HG03039 (cell line): ENCODE measurements at regions not wholly inside any gene's neighbourhood (a gene's known extent, or its start where the extent isn't known, plus 50 kb on each side); places are given as distances from the start of the nearest gene placed in this dataset.
"Not testable (repeated sequence)": the region's sequence is repeated elsewhere in the genome, so short reads cannot be mapped to it uniquely, and the experiment has no call there.

Experiments
- ATAC-seq: cut with Tn5 transposase; IDR thresholded peaks from one replicate; pipeline ENCODE4 v1.9.1; 2021; ENCODE audit warnings: mild to moderate bottlenecking, moderate library complexity; ENCODE audit not compliant: unreplicated experiment

GRCh38 chr12:75742048-75742447 is 230.6 kb upstream of the KRR1 start:
- ATAC-seq, result no peak

DNA sequence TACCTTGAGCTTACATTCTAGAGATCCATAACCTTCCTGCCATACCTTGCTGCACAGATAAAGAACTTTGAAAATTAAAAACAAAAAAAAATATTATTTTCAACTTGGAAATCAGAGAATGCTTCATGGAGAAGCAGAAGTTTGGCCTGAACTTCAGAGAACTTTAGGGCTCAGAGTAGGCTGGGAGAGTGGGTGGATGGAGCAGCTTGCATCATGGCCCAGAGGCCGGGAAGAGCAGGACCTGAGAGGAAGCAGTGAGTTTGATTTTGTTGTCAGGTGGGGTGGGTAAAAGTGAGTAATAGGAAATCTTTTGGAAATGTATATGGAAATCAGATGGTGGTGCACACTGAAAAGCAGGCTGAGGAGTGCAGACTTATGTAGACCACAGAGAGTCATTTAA is 228.5 kb upstream of the KRR1 start:
- ATAC-seq, result no peak

DNA sequence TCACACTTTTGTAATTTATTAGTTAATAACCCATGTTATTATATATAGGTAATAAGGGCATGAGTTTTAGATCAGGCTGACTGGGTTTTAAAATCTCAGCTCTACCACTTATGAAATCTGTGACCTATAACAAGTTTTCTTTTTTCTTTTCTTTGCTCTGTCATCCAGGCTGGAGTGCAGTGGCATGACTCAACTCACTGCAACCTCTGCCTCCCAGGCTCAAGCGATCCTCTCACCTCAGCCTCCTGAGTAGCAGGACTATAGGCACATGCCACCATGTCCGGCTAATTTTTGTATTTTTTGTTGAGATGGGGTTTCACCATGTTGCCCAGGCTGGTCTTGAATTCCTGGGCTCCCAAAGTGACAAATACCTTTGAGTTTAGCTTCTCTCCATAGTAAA is 227.7 kb upstream of the KRR1 start:
- not testable (repeated sequence) for ATAC-seq

DNA sequence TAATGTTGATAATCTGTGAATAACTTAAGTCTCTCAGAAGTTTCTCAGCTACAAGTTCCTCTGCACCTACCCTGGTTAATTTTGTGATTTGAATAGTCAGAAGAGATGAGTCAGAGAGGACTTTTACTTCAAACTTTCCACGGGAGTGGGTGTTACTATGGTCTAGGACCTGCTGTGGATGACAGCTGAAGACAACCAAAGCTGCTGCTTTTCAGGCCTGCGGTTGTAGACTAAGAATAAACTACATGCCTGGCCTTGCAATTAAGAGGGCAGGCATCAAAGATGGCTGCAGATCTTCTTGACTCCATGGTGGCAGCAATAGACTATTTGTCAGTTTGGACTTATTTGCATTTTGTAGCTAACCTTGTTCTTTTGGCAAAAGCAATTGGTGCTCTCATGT is 227.1 kb upstream of the KRR1 start:
- peak; percentile 92 for ATAC-seq

GRCh38 chr12:75735853-75736252 is 224.4 kb upstream of the KRR1 start:
- ATAC-seq, result no peak

GRCh38 chr12:75728826-75729225 is 217.4 kb upstream of the KRR1 start:
- ATAC-seq, result no peak

DNA sequence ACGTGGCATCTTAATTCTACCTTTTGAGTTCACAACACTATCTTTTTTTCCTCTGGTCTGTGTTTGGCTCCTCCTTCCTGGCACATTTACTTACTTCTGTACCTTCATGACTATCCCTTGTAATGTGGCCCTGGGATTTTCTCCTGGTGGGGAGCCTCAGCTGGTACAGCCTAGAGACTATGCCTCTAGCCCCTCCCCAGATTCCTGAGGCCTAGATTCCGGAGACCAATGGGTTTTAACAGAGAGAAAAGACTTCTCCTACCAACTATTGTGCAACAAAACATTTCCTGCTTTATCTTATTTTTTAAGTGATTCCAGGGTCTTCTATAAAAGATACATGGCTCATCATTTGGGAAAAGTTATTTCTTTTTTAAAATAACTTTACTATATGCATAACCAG is 216.2 kb upstream of the KRR1 start:
- no peak for ATAC-seq

- no peak for ATAC-seq
Measured at GRCh38 chr12:75725521-75726111, 214.2 kb upstream of the KRR1 start.

DNA sequence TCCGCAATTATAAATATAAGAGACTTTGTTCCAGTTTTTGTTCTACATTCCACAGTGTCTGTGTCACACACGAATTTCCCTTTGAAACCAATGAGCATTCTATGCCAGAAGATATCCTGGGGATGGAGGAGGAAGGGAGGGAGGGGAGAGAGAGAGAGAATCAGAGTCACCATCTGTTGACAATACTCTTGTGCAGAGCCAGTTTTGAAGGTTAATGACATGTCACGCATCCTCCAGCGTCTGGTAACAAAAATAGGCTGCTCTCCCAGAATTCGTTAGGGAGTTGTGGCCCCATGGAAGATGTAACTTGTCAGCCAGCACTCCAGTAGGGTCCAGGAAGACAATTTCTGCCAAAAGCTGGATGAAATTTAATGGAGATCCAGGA is 213.5 kb upstream of the KRR1 start:
- ATAC-seq, result no peak

DNA sequence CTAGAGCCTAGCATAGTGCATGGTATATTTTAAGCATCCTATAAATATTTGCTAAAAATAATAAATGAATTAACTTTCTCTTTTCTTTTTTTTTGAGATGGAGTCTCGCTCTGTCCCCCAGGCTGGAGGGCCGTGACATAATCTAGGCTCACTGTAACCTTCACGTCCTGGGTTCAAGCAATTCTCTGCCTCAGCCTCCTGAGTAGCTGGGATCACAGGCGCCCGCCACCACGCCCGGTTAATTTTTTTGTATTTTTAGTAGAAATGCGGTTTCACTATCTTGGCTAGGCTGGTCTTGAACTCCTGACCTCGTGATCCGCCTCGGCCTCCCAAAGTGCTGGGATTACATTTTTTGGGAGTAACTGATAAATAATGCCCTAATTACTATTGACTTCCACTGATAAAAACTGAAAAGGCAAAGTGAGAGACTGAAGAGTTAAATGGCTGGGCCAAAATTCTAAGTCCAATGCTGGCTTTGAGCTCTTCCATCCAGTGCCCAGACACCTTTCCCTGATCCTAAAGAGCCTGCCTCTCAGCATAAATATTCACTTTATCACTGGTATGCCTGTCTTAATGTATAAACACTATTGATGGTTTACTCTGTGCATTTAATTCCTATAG is 213.0 kb upstream of the KRR1 start:
- no peak for ATAC-seq

DNA sequence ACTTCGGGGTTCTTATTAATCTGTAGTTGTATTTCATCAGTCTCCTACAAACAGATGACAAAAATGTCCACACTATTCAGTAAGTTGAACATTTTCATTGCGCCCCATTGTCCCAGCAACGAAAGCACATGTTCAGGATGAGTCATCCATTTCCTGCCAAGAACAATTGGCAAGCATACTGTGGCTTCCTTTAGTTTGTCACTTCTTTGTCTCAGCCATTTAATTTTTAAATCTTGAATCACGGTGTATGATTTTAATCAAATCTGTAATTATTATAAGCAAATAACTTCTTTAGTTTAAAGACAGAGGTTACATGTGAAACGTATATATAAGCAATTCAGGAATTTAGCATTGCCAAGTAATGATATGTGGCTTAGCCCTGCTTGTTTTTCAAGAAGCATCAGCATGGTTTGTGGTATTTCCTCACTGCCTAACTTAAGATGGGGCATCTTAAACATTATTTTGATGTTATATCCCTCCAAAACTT is 211.3 kb upstream of the KRR1 start:
- peak; percentile 87 for ATAC-seq

GRCh38 chr12:75721796-75722195 is 210.4 kb upstream of the KRR1 start:
- ATAC-seq, result no peak

- no peak for ATAC-seq
Measured at GRCh38 chr12:75720812-75721641, 209.6 kb upstream of the KRR1 start.

GRCh38 chr12:75717902-75718301 is 206.5 kb upstream of the KRR1 start:
- ATAC-seq, result no peak

DNA sequence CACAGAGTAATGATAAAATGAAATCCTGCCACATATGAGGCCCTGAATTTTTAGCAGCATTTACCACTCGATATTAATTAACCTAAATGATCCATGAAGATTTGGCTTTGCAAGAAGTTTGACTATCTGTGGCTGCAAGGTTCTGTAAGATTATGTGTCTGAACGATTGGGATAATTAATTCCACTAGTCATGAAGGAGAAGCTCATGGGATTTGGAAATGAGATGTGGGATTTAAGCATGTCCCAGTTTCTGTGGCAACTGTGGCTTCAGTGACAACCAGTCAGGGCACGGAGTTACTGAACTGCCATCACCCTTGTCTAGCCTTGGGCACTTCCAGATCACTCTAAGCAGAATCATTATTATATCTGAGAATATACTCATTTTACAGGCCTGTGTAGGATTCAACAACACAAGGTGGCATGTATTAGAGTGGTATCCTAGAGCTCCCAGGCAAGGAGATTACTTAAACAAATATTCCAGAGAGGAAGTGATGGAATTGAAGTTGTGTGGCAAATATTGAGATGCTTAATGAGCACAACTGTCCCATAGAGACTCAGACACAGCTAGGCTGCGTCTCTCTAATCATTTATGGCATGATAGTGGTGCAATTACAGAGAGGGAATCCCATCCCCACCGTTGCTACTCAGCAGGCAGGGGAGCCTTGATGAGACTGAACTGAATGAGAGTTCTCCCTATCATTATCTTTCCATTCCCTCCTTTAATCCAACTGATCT is 205.0 kb upstream of the KRR1 start:
- no peak for ATAC-seq

DNA sequence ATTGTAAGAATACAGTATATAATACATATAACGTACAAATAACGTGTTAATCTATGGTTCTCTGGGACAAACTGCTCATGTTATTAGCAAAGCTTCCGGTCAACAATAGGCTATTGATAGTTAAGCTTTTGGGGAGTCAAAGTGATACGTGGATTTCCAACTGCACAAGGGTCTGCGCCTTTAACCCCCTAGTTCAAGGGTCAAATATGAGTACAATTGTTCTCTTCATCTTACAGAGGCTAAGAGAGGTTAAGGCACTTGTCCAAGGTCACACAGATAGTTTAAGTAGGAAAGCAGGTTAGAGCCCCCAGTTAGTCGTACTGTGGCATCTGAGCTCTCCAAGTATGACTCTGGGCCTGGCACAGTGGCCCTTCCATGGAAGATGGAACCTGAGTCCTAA is 204.3 kb upstream of the KRR1 start:
- ATAC-seq, result no peak

DNA sequence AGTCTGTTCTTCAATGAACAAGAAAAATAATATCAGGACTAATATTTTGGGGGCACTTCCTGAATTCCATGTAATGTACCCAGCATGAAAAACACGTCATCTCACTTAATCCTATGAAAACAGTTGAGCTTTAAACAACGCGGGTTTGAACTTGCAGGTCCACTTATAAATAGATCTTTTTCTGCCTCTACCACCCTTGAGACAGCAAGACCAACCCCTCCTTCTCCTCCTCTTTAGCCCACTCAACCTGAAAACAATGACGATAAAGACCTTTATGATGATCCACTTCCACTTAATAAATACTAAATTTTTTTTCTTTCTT is 203.9 kb upstream of the KRR1 start:
- ATAC-seq, result no peak

DNA sequence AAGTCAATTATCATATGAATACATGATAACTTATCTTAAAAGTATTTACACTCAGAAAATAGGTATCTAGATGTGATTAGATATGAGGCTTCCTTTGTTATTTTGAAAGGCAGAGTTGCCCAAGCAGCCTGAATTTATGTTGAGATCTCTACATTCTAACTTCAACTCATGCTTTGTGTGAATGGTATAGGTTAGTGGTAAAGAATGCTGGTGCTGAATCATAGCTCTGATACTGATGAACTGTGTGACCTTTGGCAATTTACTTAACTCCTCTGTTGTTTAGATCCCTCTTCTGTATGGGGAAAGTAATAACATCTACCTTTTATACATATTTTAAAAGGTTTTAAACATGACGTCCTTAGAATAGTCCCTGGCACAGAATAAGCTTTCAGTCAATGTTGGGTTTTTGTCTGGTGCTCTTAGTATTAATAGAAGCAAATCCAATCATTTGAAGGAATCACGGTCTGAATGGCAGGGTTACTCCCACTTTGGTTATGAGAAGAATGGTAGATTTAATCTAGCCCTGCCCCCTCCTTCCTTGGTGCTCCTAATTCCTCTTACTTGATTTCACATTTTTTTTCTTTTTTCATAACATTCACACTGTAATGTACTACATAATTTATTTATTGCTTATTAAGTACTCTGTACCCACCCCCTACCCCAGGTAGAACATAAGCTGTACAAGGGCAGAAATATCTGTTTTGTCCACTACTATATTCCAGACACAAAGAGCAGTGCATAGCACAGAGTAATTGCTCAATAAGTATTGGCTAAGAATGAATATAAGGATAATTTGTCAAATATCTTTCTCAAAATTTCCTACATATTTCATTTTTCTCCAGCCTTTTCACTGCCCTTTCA is 203.3 kb upstream of the KRR1 start:
- ATAC-seq, result no peak

GRCh38 chr12:75713434-75713833 is 202.0 kb upstream of the KRR1 start:
- no peak for ATAC-seq

GRCh38 chr12:75712223-75712622 is 200.8 kb upstream of the KRR1 start:
- no peak for ATAC-seq

DNA sequence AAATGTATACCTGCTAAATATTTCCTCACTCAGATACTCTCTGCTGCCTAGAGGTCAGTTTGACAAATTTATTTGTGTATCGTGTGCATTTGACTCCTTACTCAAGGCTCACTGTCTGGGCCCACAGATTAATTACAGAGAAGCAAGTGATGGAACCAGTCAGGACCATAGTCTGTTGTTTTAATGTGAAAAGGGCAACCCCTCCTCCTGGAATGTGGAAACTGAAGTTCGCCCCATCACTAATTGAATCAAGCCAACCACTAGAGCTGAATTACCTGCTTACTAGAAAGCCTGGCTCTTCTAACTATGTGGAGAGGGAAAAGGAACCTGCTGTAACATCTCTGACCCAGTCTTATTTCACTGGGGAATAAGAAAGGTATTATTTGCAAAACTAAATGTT is 199.9 kb upstream of the KRR1 start:
- ATAC-seq, result no peak
